GM23338 (cell line): ENCODE measurements at regions not wholly inside any gene's neighbourhood (a gene's known extent, or its start where the extent isn't known, plus 50 kb on each side); places are given as distances from the start of the nearest gene placed in this dataset.

Experiments used
- CREB1 ChIP-seq: fragments of 250-450 bp; sonication (Bioruptor Pico); IDR thresholded peaks from 2 replicates; pipeline ENCODE4 v1.5.0; 2020; ENCODE audit warnings: low read depth, mild to moderate bottlenecking, moderate library complexity
- CTCF ChIP-seq, 2 experiments: fragments of 200-600 bp in 1 of 2; sonication (generic) in 1 of 2; conservative IDR thresholded peaks; 2 replicates each; pipeline versions ENCODE4 v1.5.1 to v1.6.1; 2016 to 2017; ENCODE audit warnings: antibody characterized with exemption in 2 of 2, low read depth in 2 of 2, mild to moderate bottlenecking in 2 of 2, moderate library complexity in 1 of 2
- EZH2 ChIP-seq: fragments of 200-600 bp; sonication (generic); IDR thresholded peaks from one replicate; pipeline ENCODE4 v1.8.0; 2017; ENCODE audit warnings: antibody characterized with exemption, mild to moderate bottlenecking, low read depth; ENCODE audit not compliant: unreplicated experiment
- JUNB ChIP-seq: IDR thresholded peaks from one replicate; pipeline ENCODE4 v1.6.1; 2016; ENCODE audit warnings: antibody characterized with exemption; ENCODE audit not compliant: unreplicated experiment
- REST ChIP-seq: IDR thresholded peaks from one replicate; pipeline ENCODE4 v1.6.1; 2018; ENCODE audit warnings: antibody characterized with exemption; ENCODE audit not compliant: unreplicated experiment

- TF ChIP-seq CTCF (conservative IDR thresholded peaks at IDR 0.05; ENCODE audit: low read depth in 2 of 2) (no peak), JUNB (no peak), CREB1 (CRISPR knock-in tag) (no peak), EZH2 (no peak), REST (no peak)
Measured at GRCh38 chr1:88111816-88112215, 572.3 kb upstream of the PKN2 start.
